HG02943 (cell line): ENCODE measurements at regions not wholly inside any gene's neighbourhood (a gene's known extent, or its start where the extent isn't known, plus 50 kb on each side); places are given as distances from the start of the nearest gene placed in this dataset.
"Not testable (repeated sequence)": the region's sequence is repeated elsewhere in the genome, so short reads cannot be mapped to it uniquely, and the experiment has no call there.

Experiments
- ATAC-seq: cut with Tn5 transposase; IDR thresholded peaks from one replicate; pipeline ENCODE4 v1.9.1; 2021; ENCODE audit warnings: mild to moderate bottlenecking, low read depth, moderate library complexity; ENCODE audit not compliant: unreplicated experiment

DNA sequence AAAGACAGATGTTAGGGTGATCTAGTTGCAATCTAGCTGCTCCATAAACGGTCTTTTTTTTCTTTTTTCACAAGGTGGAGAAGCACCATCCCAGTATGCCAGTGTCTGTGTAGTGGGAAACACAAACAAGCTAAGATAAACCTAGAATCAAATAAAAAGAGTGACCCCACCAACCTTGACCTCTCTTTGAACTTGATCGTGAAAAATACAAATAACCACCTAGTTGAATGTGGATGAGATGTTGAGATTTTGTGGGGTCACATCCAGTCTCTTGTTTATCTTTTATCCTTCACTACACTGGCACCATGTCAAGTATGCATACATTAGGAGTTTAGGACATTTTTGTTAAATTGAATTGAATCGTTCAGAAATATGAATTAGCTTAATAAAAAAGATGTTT is 194.6 kb upstream of the EYA4 start:
- no peak for ATAC-seq

DNA sequence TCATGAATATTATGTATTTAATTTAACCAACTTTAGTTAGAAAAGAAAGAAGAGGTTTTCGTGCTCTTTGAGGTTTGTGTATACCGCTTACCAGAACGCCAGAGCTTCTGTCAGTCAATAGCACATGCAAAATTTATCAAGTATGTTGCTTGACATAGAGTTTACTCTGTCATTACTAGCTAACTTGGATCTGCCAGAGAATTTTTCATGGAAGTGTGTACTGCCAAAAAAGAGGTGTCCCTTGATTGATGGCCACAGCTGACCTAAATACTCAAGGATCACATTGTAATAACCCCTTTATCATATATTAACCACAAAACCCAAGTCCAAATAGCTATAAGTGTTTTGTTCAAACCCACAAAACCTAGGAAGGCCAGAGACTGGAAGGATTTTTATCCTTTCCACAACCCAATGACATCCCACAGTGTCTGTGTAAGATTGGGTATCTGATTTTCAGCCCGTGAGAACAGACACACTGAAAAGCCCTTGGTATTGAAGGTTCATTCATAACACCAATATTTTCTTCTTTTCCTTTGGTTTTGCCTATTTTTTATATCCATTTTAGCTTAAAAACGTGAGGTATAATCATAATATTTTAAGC is 194.0 kb upstream of the EYA4 start:
- ATAC-seq, result no peak

DNA sequence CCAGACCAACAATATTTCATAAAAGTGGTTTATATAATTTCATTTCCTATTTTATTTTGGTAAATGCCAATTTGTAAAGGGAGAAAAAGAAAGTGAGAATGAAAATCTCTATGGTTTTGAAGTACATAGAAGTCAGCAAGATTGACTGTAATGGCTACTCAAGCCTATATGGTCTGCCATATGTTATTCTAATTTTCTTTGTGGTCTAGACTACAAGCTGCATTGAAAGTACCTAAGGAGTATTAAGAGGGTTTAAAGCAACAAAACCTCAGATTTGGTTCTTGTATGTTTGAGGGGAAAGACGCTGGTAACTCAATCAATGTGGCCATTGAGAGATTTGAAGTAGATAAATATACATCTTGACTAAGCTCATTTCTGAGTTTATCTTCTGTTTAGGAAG is 193.5 kb upstream of the EYA4 start:
- no peak for ATAC-seq

DNA sequence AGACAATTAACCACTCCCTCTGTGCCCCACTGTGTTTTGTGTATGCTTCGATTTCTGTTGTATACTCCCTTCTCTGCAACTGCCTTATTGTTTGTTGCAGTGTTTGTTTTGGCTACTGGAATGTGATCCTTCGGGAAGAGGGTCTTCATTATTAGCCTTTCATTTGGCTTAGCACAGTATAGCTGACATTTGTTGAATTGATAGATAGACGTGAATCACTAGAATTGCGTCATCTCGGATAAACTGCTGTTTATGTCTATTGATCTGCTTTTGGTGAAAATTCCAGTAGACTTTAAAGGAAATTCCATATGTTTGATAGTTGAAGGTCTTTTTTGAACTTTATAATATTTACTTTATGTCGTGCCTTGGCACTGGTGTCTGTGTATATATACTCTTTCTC is 189.9 kb upstream of the EYA4 start:
- ATAC-seq, result no peak

DNA sequence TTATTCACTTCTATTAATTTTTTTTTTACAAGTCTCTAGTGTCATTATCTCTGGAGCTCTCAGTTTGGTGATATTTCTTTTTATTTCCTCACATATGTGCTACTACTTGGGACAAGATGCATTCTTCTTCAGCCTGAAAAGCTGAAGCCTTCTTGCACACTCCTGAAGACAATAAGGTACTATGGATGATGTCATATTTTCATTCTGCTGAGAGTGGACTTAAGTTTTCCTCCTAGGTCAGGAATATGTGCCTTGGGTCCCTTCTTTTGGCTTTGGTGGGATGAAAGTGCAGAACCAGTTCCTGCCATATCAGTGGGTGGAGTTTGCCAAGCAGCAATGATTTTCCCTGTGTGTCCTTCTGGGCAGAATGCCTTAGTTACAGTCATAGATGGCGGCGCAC is 188.7 kb upstream of the EYA4 start:
- no peak for ATAC-seq

DNA sequence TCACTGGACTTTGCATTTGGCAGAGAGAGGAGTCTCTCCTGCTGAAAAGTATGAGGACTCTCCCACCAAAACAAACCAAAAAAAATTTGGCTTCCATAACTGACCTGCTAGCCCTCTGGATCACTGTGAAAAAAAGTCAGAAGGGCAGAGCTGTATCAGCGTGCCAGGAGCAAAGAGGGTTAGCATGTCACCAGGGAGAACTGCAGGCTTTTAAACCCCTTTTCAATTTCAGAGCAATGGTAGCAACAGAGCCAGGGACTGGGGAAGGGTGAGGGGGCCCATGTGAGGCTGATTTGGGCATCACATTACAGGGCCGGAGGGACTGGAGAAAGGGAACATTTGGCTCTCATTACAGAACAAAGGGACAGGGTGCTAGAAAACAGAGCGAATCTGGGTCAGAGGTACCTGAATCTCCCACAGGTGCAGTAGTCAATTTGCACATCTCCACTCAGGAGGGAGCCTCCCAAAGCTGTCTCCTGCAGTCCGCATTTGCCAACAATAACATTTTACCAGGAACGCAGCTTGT is 185.7 kb upstream of the EYA4 start:
- no peak for ATAC-seq

DNA sequence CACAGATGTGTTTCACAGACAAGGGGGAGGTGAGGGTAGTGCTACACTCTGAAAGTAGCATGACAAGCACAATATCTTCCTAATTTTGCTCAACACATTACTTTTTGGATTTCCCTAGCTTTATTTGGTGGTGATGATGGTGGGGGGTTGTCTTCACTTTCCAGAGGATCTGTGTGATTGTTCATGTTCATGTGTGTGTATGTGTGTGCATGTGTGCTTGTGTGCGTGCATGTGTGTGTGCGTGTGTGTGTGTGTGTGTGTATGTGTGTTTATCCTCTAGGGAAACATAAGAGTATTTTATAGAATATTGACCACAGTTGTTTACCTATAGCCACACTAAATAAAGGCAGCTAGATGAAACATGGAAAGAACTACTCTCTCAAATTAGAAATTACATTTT is 183.8 kb upstream of the EYA4 start:
- no peak for ATAC-seq

DNA sequence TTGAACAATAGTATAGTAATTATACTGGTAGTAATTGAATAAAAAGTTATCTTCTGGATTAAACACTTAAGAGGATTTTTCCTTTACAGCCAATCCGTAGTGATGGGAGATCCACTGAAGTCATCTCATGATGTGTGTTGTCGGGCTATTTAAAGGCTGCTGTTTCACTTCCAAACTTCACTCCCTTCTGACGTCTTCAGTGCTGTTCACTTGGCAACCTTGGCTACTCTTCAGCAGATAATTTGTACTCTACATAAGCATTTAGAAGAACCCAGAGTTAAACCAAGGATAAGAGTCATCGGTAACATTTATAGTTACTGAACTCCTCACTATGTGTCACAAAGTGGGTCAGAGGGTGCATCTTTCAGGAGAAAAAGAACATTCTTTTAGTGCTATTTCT is 179.1 kb upstream of the EYA4 start:
- ATAC-seq, result no peak

DNA sequence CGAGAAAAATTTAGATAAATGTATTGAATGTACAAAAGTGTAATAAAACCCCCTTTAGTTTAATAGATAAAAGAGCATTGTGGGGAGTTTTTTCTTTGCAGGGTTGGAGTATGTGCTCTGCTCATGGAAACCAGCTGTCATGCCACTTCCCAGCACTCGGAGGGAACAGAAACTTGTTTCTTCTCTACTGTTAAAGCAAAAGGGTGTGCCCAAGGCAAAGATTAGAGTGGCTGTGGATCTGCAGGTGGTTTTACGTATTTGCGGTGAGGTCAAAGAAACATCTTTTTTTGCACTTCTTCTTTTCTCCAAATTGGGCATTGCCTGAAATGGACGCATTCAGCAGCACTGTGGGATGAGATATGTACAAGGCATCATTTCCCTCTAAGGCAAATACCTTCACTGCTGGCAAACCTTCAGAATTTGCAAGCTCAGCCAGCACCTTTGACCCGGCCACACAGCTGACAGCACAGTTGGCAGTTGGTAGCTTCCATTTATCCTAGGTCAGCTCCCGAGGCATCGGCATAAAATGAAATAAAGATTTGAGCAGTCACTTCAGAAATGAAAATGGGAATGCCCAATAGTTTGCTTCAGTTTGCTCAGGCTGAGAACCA is 178.4 kb upstream of the EYA4 start:
- no peak for ATAC-seq

DNA sequence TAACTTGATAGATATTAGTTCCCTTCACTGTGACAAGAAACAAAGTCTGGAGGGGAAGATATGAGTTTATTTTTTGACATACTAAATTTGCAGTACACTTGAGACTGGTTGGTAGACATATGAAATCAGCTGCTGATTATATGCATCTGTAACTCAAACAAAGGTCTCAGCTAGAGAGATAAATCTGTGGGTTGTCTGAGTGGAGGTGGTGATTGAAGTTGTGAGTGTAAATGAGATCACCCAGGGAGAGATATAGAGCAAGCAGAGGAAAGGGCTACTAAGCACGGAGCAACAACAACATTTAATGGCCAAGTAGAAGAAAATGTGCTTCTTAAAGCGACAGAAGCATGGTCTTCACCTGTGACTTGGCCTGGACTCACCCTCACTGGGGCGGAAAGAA is 173.2 kb upstream of the EYA4 start:
- no peak for ATAC-seq

DNA sequence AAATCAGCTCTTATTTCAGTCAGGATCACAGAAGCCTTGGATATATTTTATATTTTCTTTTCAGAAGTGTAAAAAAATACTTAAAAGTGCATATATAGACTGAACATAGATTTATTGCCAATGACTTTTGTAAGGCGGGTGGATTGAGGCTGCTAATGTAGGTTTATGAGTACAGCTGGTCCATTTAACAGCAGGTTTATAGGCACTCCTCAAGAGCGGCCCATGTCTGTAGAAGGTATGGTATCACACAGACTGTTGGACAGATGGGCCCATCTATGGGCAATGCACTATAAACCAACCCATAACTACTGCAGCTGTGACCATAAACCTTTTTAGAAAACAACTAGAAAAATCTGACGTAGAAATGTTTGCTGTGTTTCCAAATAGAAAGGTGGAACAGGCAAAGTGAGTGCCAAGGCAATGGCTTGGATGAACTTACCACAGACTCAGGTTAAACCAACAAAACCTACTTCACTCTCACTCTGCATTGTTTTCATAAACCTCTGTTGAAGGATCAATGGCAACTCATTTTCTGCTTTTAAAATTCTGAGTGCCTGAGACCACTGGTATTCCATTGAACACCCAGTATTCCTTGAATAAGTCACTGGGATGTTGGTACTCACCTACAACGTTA is 170.6 kb upstream of the EYA4 start:
- ATAC-seq, result no peak

DNA sequence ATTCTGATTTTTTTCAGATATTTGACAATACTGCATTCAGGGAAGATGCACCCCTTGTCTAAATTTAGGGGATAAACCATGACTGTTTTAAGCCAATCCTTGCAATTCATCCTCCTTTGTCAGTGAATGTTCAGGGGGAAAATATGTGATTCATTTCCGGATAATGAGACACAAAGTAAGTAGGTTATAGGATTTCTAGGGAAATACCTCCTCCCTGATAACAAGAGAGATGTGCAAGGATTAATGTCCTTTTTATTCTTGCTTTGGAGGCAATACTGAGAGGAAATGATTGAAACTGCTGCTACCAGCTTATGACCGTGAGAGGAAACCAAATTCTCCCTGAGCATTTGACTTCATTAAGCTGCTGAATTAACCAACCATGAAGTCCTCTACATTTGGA is 161.3 kb upstream of the EYA4 start:
- ATAC-seq, result no peak

DNA sequence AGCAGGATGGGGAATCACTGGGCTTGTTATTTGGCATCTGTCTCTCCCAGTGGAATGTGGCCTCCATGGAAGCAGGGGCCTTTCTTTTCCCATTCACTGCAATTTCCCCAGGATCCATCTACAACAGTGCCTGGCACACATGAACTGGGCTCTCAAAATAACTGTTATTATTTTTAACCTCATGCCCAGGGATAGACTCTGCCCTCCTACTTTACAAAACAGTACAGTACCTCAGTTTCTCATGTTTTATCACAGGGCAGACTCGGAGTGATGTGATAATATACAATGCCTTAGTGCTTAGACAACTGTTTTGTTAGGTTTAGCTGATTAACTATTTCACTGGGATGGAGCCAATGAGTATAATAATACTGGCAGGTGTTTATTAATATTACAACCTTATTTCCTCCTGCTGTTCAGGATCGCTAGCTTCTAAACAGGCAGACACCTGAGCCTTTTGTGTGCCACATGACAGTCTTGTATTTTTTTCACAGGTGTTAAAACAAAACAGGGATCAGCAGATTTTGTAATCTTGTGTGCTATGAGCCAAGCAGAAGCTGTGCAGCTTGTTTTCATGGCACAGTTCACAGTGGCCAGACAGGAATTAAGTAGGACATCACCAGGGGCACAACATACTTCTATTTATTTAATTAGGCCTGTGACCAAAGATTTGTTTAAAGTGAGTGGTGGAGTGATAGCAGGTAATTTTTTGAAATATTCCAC is 157.7 kb upstream of the EYA4 start:
- ATAC-seq, result no peak

DNA sequence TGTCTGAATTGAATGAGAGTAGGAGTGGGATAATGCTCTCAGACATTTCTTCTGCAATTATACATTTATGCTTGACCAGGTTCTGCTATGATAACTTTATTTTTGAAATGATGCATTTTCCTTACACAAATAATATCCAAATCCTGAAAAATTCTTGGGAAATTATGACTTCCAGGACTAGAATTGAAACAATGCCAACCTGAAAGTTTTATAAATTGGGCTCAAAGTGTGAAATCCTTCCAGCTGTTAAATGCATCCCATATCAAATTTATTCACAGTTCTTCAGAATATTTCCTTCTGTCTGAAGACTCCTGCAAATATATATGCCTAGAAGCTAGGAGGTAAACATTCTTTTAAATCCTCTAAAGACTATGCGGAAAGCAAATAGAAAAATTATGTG is 155.7 kb upstream of the EYA4 start:
- ATAC-seq, result no peak

DNA sequence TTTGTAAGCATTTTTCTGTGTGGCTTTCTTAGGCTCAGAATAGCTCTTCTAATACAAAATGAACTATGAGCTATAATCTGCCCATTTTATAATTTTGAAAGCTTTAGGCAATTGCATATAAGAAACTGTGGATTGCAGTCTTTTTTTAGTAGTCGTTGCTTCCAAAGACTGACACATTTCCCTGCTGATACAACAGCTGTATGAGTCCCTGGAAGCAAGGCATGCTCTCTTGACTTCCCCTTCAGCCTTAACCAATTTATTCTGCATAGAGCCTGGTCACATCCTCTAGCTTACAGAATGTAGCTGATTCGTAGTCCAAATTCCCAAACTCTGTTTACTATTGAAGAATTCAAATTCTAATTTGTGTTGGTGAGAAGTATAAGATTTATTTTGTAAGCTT is 155.3 kb upstream of the EYA4 start:
- no peak for ATAC-seq

DNA sequence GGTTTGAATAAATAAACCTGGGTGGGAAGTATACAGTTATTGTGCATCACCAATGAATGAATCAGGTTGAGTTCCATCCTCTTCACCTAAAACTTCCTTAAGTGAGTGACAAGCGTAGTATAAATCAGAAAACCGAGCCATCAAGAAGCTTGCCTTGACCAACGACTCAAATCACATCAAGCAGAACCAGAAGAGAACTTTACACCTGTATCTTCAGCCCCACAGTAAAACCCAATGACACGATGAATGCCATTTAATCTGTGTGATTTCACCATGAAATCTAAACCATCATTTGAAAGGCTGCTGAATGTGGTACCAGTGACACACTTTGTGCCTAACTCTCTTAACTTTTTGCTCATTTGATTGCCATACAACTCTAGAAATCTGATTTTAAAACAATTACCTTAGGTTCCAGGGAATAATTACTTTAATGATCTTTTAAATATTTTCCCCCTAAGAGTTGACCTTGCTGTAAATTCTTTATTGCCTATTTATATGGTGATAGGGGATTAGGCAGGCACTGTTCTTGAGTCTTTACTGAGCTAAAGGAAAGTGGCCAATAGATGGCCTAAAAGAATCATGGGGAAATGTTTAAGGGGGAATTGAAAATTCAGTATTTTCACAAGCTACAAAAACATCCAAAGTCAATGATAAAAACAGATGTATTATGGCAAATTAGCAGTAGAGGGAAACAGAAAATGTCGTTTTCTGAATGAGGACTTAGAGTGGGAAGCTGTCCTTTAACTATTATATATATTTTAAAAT is 152.0 kb upstream of the EYA4 start:
- no peak for ATAC-seq

DNA sequence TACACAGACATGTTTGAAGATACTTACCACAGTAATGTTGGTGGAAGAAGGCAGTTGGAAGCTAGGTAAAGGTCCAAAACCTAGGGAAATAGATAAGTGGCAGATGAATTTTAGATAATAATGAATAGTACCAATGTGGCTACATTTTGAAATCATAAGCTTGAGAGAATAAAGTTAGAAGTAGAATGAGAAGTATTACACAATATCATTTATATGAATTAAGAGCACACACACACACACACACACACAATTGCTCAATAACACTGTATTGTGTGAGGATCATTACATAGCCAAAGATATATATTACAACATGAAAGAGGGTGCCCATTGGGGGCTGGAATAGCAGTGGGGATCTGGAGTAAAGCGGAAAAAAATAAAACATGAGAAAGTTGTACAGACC is 149.0 kb upstream of the EYA4 start:
- ATAC-seq, result no peak

DNA sequence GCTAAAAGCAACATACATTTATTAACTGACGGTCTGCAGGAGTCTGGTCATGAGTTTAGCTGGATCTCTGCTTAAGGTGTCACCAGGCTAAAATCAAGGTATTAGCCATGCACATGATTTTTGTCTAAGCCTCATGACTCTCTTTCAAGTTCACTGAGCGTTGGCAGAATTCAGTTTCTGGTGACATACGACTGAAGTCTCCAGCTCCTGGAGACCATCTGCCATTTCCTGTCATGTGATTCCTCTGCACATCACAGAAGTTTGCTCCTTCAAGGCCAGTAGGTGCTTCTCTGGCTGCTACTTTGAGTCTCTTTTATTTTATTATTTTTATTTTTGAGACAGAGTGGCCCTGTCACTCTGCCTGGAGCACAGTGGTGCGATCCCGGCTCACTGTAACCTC is 148.4 kb upstream of the EYA4 start:
- ATAC-seq, result no peak

DNA sequence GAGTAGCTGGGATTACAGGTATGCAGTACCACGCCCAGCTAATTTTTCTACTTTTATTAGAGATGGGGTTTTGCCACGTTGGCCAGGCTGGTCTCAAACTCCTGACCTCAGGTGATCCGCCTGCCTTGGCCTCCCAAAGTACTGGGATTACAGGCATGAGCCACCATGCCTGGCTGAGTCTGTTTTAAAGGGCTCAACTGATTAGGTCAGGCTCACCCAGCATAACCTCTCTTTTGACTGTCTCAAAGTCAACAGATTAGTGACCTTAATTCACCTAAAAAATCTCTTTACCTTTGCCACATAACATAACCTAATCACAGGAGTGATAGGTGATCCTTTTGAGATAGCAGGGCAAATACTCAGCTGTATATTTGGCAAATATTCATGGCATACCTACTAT is 147.9 kb upstream of the EYA4 start:
- ATAC-seq, result not testable (repeated sequence)

DNA sequence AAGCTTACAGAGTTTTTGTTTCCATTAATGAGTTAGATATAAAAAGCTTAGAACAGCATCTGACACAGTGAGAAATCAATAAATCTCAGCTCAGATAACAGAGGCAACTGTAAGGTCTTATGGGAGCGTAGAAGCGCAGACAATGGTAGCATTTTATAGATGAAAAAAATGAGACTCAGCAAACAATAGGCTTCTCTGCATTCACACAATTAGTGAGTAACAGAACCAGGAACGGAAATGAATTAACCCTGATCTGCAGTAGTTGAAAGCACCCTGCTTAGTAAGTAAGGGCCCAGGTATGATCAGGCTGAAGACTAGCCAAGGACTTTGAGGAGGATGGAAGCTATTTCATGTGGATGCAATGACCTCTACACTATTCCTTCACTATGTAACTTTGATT is 147.2 kb upstream of the EYA4 start:
- no peak for ATAC-seq

DNA sequence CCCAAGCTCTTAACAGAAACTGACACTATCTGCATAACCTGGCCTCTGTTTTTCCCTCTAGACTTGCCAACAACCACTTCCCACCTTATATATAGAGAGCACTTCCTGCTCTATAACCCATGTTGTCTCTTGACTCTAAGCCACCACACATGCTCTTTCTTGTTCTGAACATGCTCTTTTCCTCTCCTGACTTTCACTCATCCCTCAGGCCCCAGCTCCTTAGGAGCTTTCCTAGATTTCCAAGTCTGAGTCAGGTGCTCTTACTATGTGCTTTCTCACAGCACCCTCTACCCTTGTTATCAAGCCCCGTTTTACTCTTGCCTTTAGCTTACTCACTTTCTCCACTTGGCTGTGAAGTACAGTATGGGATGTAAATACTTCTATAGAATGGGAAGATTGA is 143.9 kb upstream of the EYA4 start:
- no peak for ATAC-seq
